Stimulated activated CD4-positive, alpha-beta T cell treated with anti-CD3 and anti-CD28 coated beads, Interleukin-12 subunit alpha, Interleukin-12 subunit beta, amount 100 ng/mL, for 48 hours (primary cell): ENCODE measurements at regions not wholly inside any gene's neighbourhood (a gene's known extent, or its start where the extent isn't known, plus 50 kb on each side); places are given as distances from the start of the nearest gene placed in this dataset.
"Not testable (repeated sequence)": the region's sequence is repeated elsewhere in the genome, so short reads cannot be mapped to it uniquely, and the experiment has no call there.

Experiments
- DNase-seq, 3 donors: peaks; one replicate each; pipeline ENCODE4 v3.0.0-alpha.2; 2020; ENCODE audit warnings: low read depth in 2 of 3, low spot score in 1 of 3

DNA sequence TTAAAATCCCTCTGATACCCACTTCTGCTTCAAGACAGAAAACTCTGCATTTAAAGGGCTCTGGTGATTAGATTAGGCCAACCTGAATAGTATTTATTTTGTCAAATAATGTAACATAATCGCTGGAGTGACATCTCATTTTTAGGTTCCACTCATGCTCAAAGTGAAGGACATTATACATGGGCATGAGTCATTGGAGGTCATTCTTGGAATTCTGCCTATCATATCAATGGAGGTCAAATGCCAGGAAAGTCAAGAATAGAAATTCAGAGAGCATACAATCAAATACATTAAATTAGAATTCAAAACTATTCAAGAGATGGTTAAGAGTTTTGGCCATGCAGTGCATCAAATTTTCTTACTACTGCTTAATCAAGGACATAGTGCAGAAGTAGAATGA is 50.8 kb upstream of the PRSS1 start:
- no peak for DNase-seq

DNA sequence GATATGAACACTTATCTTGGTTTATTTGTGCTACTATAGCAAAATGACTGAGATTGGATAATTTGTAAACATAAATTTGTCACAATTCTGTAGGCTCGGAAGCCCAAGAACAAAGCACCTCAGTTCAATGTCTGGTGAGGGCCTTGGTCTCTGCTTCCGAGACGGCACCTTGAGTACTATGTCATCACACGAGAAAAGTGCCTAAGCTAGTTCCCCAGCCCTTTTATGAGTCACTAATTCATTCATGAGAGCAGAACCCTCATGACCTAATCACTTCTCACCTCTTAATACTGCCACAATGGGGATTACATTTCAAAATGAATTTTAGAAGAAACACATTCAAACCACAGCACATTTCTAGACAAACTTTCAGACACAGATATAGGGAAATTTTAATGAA is 52.0 kb upstream of the PRSS1 start:
- DNase-seq: no peak

DNA sequence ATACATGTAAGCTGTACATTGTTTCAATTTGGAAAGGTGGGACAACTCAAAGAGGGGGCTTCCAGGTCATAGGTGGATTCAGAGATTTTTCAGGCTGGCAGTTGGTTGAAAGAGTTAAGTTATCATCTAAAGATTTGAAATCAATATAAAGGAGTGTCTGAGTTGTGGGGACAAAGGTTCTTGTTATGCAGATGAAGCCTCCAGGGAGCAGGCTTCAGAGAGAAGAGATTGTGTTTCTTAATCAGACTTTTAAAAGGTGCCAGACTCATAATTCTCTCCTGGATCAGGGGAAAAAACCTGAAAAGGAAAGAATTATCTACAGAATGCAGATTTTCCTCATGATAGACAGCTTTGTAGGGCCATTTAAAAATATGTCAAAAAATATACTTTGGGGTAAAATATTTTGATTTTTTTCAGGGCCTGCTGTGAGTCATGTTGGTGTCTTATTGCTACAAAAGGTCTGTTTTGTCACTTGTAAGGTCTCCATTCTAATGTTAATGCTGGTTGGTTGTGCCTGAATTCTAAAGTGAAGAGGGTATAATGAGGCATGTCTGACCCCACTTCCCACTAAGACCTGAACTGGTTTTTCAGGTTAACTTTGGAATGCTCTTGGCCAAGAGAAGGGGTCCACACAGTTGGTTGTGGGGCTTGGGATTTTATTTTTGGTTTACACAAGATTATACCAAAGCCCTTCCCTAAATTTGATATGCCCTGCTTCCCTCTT is 52.7 kb upstream of the PRSS1 start:
- DNase-seq: no peak

DNA sequence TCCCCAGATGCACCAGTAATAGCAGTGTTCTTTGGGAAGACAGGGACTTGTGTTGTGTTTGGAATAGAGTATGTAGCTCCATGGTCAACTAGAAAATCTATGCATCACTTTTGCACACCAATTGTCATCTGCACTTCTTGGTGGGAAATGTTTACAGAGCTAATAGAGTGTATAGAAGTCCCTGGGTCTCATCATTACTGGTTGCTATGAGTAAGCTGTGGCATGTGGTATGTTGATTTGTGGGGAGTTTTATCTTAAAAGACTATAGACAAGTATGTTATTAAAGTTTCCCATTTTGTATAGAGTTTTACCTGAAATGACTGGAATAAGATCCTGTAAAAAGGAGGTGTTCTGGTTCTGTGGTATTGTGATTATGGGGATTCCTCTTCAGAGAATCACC is 55.4 kb upstream of the PRSS1 start:
- no peak for DNase-seq

DNA sequence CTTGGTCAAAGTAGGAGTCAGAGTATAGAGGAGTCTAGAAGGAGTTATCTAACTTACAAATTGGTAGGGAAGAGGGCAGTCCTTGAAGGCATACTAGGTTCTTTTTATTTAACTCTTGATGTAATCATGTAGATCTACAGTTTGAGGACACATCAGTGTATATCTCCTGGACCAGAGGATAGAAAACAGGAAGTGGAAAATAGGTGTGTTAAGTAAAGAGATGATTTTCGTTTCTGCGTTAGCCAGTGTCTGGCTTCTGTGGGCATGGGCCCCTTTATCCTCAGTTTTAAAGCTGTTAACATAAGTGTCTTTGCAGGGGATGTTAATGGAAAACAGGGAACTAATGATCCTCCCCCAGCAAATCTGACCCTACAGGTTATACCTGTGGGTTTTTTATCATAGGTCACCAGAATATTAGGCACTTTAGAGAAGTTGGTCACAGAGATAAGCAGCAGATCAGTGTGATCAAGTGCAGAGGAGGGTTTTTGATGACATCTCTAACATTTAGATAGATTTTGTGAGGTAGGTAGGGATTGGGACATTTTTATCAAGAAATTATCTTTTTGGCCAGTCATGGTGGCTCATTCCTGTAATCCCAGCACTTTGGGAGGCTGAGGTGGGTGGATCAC is 58.6 kb upstream of the PRSS1 start:
- no peak for DNase-seq

DNA sequence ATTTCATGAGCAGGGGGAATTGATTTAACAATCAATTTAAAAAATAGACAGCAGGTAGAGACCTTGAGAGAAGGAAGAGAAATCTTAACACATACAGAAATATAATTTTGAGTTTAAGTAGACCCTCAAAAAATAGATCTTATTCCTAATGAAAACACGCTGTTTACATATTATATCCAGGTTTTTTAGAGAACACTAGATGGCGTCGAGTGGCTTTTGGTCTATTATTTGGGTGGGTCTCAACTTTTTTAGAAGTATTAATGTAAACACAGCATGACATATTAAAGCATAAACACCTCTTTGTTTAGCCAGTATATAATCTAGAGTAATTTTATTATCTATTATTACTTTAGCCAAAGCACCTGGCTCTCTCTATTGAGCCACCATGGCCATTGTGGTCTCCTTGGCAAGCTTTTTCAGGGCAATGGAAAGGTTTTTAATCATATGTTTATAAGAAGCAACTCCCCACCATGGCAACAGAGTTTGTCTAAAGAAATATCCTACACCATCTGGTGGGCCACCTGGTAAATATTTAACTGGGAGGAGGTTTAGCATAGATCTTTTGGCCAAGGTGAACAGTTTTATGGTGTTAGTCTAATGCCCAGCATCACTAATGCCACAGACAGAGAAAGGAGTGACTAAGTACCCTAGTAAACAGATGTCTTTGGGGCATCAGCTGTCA is 59.7 kb upstream of the PRSS1 start:
- no peak for DNase-seq

DNA sequence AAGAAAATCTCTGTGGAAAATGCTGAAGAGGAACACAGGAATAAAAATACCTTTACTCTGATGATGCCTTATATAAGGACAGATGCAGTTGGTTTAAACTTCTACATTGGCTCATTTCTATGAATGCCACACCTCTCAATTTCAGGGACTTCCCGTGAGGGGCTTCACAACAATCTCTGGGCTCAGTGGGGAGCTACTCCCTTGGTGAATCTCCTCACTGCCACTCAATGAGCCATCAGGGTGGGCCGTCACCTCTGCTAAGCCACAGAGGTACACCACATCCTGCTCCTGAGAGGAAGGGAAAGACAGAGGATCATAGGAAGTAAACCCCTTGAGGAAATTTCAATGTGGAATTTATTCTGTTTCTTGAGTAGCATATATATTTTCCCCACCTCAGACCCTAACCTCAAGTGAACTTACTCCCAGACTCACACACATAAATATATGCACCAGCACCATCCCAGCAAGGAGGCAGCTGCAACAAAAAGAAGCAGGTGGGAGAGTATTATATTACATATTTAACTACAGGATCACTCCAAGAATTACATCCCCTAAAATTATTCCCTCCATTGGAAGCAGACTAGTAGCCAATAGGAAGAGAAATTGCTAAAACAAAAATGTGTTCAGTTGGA is 63.3 kb upstream of the PRSS1 start:
- no peak for DNase-seq

DNA sequence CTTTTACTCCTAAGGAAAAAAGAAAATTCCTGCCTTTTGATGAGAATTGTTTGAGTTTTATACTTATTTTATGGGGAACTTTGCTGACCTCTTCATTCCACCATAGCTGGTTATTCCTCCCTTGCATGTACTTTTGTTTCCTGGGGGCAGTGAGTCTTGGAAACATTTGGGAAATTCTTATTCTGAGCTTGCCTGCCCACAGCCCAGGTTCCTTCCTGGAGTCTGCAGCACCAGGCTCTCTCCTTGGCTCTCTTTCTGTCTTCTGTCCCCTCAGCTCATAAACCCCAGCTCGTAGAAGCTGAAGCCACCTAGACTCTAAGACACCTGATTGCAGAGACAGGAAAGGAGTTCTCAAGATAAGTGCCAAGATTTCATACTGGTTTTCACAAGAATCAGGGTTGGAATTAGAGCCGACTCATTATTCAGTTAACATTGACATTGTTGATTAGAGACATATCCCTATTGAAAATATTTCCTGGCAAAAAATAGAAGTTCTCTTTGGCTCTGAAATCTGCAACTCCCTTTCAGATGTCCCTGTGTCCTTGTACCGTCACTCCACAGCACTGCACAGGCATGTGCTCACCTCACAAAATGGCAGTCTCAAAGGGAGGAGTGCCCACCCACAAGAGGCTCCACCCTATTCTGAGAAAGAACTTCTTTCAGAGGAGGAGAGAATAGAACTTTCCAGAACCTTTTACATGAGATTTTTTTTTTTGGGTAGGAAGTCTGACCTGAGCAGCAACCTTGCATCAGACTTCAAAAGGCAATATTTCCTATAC is 67.8 kb upstream of the PRSS1 start:
- no peak for DNase-seq

DNA sequence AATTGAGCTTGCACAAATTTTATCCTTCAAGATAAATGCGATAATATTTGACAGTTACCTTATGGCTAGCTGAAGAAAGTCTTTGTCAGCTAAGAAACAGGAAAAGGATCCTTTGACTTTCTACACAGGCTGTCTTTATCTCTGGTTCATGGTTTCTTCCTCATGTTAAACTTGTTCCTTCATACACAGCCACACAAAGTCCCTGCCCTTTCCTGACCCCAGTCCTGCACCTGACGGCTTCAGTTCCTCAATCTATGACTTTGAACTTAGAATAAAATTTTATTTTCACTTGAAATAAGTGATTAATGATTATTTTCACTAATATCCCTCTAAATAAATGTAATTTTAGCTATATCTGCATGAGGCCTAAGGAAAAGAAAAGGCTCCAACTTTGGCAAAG is 77.8 kb upstream of the PRSS1 start:
- no peak for DNase-seq

DNA sequence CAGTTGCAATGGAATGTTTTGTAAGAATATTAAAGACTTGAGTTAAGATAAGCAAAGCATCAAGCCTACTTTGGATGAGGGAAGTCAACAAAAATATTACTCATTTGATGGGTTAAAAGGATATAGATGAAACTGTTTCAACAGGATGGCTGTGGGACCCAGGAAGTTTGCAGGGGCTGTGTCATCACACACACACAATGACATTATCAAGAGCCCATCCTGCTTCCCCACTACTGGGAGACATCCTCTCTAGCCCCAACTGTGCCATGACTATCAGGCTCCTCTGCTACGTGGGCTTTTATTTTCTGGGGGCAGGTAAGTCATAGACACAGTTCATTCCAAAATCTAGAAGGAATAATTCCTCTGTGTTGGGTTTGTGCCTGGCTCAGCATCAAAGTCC is 78.8 kb upstream of the PRSS1 start:
- DNase-seq: no peak

DNA sequence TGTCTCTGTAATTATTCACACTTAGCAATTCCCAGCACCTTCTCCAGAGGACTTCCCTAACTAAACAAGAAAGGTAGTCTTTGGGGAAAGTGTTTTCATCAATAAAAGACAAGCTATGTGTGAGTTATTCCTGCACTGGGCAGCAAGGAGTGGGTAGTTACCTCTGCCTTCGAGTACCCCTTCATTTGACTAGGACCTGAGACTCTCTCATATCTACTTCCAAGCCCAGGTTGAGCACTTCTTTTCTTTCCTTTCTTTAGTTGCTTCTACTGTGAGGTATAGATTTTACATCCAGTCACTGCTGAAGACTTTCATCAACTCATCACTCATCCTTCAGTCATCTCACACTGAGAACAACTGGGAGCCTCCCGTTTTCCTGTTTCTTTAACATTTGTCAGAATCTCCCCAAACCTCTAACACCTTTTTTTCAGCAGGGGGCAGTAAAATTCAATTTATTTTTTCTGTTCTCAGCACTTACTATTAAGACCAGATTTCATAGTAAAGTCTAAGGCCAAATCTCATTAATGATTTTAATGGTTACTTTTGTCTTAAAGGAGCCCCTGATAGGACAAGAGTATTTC is 80.1 kb upstream of the PRSS1 start:
- DNase-seq: no peak

DNA sequence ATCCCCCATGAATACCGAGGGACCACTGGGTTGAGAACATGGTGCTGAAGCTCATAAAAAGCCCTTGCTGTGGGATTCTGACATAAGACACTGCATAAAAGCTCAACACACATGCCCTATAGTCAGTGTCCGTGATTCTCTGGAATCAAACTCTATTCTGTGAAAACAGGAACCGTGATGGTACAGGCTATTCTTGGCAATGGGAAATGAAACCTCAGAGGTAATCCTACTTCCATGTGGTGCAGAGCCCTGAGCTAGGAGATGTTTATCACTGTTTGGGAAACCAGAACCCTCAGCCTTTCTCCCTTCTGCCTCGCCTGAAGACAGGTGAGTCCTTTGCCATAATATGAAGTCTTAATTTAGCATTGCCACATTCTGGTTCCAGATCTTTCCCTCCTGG is 80.8 kb upstream of the PRSS1 start:
- no peak for DNase-seq

DNA sequence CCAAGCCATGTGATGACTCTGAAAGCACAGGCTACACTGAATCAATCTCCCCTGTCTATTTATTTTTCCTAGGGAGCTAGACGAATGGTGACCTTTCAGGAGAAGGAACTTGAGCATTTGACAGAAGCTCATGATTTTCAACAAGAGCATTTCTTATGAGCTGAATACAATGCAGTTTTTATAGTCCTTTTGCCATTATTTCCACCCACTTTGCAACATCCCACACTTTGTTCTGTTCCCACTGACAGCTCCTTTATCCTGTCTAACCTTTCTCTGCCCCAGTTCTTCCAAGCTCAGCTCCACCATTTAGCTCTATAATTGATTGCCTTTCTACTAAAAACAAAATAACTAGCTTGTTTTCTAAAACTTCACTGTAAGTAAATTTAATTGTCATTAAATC is 91.9 kb upstream of the PRSS1 start:
- DNase-seq: no peak

DNA sequence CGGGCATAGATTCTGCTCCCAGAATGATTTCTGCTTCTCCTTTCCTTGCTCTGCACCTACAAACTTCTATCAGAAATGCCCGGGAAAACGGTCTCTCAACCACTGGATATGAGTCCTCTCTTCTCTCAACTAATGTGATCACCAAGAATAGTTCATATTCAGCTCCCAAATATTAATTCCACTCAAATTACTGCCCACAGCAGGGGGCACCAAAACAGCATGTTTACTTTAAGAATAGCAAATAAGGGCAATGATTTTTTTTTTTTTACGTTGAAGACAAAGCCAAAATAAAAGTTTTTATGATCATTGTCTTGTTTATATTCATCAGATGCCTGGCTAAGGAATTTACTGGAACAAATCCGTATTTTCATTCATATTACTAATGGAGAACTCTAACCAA is 94.9 kb upstream of the PRSS1 start:
- DNase-seq: no peak

DNA sequence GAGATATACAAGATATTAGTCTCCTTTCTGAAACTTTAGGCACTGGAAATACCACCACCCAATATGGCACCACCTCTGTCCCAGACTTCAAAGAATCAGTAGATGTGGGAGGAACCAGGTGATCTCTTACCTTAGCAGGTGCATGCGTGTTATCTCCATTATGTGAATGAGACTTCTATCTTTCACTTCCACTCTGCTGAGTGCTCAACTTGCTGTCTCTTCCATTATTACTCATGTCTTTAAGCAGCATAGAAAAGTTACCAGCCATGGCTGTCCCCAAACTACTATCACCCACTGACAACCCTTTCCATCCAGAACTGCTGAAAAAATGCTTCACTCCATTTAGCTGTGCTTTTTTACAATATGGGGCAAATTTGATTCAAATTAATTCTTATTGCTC is 101.5 kb upstream of the PRSS1 start:
- DNase-seq: no peak

DNA sequence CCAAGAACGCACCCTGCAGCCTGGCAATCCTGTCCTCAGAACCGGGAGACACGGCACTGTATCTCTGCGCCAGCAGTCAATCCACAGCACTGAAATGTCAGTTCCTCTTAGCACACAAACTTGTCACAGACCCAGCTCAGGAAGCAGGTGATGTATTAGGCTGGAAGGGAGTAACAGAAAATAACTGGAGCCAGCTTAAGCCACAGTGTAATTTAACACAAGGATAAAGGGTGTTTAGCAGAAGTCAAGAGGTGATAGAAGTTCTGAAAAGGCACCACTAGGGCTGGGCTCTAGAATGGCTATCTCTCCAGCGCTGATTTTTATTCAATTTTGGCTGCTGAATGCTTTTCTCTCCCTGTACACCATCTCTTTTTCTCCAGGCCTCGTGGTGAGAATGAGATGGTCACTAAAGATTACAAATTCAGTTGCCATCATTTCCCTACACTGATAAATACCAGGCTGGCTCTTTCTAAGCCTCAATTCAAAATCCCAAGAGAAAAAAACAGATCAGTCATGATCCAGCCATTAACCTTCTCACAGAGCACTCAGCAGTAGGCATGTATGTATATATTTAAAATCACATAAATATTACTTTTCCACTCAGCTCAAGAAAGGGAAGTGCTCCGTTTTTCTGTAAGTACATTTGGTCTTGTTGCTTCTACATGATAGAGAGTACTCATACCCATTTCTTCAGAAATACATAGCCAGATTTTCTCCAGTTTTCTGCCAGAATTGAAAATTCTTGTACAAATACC is 102.7 kb upstream of the PRSS1 start:
- DNase-seq: no peak

DNA sequence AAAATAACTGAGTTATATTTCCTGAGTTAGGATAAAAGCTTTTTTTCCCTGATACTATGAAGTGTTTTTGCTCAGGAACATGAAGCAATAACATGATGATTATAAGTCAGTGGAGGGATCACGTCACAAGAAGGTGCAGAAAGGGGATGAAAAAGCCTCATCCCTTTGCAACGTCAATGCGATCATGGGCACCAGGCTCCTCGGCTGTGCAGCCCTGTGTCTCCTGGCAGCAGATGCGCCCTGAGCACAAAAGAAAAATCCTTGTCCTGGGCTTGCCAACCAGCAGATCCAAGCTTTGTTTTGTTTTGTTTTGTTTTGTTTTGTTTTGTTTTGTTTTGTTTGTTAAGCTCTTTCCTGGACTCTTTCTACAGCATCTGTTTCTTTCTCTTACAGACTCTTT is 103.5 kb upstream of the PRSS1 start:
- DNase-seq: no peak

DNA sequence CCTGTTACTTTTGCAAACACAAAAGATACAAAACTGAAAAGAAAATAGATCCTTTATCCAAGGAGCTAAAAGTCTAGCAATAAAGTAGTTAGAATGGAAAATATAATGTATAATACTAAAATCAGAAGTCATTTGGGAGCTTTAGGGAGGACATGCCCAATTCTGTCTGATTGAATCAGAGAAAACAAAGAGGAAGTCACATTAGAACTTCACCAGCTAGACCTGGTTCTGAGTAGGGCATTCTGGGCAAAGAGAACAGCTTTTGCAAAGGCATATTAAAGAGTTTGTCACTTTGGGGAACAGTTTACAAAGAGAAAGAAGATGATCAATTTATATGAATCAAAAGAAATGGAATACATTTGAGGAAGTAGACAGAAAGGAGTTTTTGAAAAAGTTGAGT is 107.0 kb upstream of the PRSS1 start:
- no peak for DNase-seq

DNA sequence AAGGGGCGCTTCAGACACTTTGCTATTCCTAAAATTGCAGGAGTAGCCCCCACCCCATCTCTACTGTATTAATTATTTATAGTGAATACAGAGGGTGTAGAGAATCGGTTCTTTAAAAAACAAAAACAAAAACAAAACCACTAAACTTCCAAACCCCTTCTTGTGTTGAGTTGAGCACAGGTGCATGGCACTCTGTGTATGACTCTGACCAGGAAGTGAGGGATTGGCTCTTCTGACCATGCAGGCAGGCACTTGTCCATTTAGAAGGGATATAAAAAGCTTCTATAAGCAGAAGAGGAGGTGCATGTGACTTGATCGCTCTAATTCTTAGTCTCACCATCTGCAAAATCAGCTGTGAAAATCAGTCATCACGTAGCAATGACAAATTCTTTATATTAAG is 108.0 kb upstream of the PRSS1 start:
- DNase-seq: not testable (repeated sequence)

DNA sequence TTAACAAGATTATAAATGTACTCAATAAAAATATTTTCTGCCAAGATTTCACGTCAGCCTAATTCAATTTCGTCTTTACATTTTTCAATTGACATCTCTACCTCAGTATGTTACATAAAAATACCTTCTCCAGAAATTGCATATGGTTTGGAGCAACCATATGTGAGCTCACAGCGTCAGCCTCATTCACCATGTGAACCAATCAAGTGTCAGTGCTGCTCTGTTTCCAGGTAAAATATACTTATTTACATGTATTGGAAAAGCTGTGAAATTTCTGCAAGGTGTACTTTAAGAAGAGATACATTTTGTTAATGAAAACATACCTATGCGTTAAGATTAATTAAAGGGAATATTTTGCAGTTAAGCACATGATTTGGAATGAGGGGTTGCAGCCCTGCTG is 110.7 kb upstream of the PRSS1 start:
- no peak for DNase-seq
